ENCODE measurements at regions not wholly inside any gene's neighbourhood (a gene's known extent, or its start where the extent isn't known, plus 50 kb on each side); places are given as distances from the start of the nearest gene placed in this dataset.

- TF ChIP-seq CTCF (IDR thresholded peaks at IDR 0.05) = no peak
- no peak for TF ChIP-seq POLR2A (IDR thresholded peaks at IDR 0.05)
Observed at GRCh38 chr10:111473361-111473760, 396.5 kb downstream of the ADRA2A start.

Measured in lower leg skin (tissue), 3 donors.